ENCODE measurements at regions not wholly inside any gene's neighbourhood (a gene's known extent, or its start where the extent isn't known, plus 50 kb on each side); places are given as distances from the start of the nearest gene placed in this dataset.

DNA sequence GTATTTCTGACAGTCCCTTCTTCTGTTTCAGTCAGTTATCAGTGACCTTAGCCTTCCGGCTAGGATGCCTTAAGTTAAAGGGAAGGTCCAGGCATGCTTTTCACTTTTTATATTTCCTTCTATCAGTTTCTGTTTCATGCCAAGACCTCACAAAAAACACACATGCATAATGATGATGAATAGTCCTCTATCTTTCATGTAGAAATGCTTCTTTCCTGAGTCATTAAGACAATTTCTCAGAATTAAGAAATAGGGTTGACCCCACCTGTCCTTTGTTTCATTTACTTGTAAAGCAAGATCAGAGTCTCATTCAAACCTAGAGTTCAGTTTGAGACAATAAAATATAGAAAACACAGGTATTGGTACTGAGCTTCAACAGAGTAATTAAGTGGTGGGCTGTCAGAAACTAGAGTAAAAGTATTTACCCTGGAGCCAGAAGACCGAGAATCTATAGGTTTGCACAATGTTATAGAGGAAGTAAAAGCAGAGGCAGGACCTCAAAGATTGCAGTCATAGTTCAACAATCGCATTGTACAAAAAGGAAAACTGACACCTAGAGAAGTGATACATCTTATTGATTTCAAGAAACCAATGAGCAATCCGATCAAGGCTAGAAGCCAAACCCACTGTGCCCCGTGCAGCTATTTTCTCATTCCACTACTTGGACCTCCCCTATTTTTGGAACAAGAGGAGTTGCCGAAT lies 118.7 kb upstream of the PUM3 start:
- no TSS peak for BruUV-seq (replicated peaks)
- in situ Hi-C loops (cut with MboI) = no loop called here

More for the DNA sequence above, 118.7 kb upstream of the PUM3 start:
- Histone ChIP-seq H3K4me3 (no peak overlapping the region), H4K20me1 (replicated peaks; ENCODE audit: control insufficient read depth, insufficient read depth, low read length) (no peaks in the 10 kb centered on the region), H3K4me1 (replicated peaks in 1 of 2; ENCODE audit: control insufficient read depth in 2 of 2, insufficient read depth in 2 of 2, low read length in 2 of 2) (no peaks in the 10 kb centered on the region), H3K27ac (ENCODE audit: extremely low read depth, low read depth, low read length) (no peak overlapping the region), H3K79me2 (ENCODE audit: control insufficient read depth, insufficient read depth, low read length) (no peaks in the 10 kb centered on the region), H3K4me2 (ENCODE audit: insufficient read depth, low read length) (no peak overlapping the region), H3K9me1 (ENCODE audit: control insufficient read depth, insufficient read depth, low read length) (no peaks in the 10 kb centered on the region), H2AFZ (ENCODE audit: low read depth, low read length) (no peak overlapping the region), H3K9me3 (replicated peaks; ENCODE audit: control insufficient read depth, insufficient read depth, low read depth, low read length) (no peaks in the 10 kb centered on the region), H3K9ac (ENCODE audit: insufficient read depth in 1 of 2, low read depth in 2 of 2, low read length in 2 of 2) (no peak overlapping the region), H3K27me3 (ENCODE audit: control insufficient read depth in 2 of 2, insufficient read depth in 2 of 2, low read length in 2 of 2) (no peaks in the 10 kb centered on the region), H3K36me3 (ENCODE audit: control insufficient read depth, insufficient read depth, low read length) (no peaks in the 10 kb centered on the region)
- 0% methylated on average over 6 of the region's 6 CpGs for WGBS (ENCODE audit: insufficient coverage, low coverage, missing lambda C conversion rate)
- CTCF ChIA-PET (ENCODE audit: low intra/inter-chr PET ratio) = no interaction called here
- POLR2A ChIA-PET = no interaction called here
- intact Hi-C loops (cut with micrococcal nuclease) = no loop called here
- no peak for ATAC-seq
- TF ChIP-seq, protein P1, sequence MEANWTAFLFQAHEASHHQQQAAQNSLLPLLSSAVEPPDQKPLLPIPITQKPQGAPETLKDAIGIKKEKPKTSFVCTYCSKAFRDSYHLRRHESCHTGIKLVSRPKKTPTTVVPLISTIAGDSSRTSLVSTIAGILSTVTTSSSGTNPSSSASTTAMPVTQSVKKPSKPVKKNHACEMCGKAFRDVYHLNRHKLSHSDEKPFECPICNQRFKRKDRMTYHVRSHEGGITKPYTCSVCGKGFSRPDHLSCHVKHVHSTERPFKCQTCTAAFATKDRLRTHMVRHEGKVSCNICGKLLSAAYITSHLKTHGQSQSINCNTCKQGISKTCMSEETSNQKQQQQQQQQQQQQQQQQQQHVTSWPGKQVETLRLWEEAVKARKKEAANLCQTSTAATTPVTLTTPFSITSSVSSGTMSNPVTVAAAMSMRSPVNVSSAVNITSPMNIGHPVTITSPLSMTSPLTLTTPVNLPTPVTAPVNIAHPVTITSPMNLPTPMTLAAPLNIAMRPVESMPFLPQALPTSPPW (CRISPR knock-in tag; IDR thresholded peaks at IDR 0.05) = no peak
- TF ChIP-seq, protein P2, sequence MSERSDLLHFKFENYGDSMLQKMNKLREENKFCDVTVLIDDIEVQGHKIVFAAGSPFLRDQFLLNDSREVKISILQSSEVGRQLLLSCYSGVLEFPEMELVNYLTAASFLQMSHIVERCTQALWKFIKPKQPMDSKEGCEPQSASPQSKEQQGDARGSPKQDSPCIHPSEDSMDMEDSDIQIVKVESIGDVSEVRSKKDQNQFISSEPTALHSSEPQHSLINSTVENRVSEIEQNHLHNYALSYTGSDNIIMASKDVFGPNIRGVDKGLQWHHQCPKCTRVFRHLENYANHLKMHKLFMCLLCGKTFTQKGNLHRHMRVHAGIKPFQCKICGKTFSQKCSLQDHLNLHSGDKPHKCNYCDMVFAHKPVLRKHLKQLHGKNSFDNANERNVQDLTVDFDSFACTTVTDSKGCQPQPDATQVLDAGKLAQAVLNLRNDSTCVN (CRISPR knock-in tag; IDR thresholded peaks at IDR 0.05) = no peak
- TF ChIP-seq PRMT5 (CRISPR knock-in tag; IDR thresholded peaks at IDR 0.05) = no peak
- TF ChIP-seq ZNF146 (CRISPR knock-in tag; IDR thresholded peaks at IDR 0.05; ENCODE audit: unreplicated experiment) = no peak
- TF ChIP-seq KDM4B (IDR thresholded peaks at IDR 0.05; ENCODE audit: borderline replicate concordance in 2 of 2, low read depth in 1 of 2) = no peak
- no peak for TF ChIP-seq ZNF764 (CRISPR knock-in tag; IDR thresholded peaks at IDR 0.05; ENCODE audit: low read depth)
- DNase-seq (ENCODE audit: extremely low read depth in 1 of 4, low spot score in 3 of 4) = no peak
- no peak for FAIRE-seq

All from K562 (cell line).